SK-N-SH (cell line): ENCODE measurements at regions not wholly inside any gene's neighbourhood (a gene's known extent, or its start where the extent isn't known, plus 50 kb on each side); places are given as distances from the start of the nearest gene placed in this dataset.

Experiments
- CTCF ChIA-PET: fragments of 300-600, 350-600 bp; formaldehyde crosslinking; extraction: SDS; loops from one replicate; lab custom pipeline; 2021; lab: Yijun Ruan, JAX
- POLR2A ChIA-PET: fragments of 350-600 bp; sonication (Branson Sonifier 250); formaldehyde crosslinking; extraction: SDS; loops from one replicate; lab custom pipeline; 2020; ENCODE audit warnings: antibody characterized with exemption, inconsistent platforms; lab: Yijun Ruan, JAX
- DNase-seq: peaks from one replicate; pipeline ENCODE4 v3.0.0; 2012
- H2AFZ ChIP-seq: fragments of 200-600 bp; sonication (generic); 2 replicates; pipeline ENCODE4 v1.8.1; 2016; ENCODE audit warnings: antibody characterized with exemption, mild to moderate bottlenecking, low read depth
- H3F3A ChIP-seq: fragments of 200-600 bp; sonication (generic); replicated peaks from 2 replicates; pipeline ENCODE3; 2016; ENCODE audit warnings: antibody characterized with exemption, mild to moderate bottlenecking; ENCODE audit not compliant: insufficient read depth
- H3K27ac ChIP-seq, 2 experiments: fragments of 200-500 bp in 1 of 2; fragments of 200-600 bp in 1 of 2; sonication (Bioruptor generic) in 1 of 2; sonication (generic), shearing (Covaris generic) in 1 of 2; 2 replicates each; pipeline versions ENCODE4 v1.5.1 to v1.6.1; 2014 to 2016; ENCODE audit warnings: low read depth in 2 of 2, inconsistent platforms in 1 of 2, low read length in 1 of 2, mild to moderate bottlenecking in 1 of 2, mixed read lengths in 1 of 2
- H3K27me3 ChIP-seq: fragments of 200-600 bp; sonication (generic), shearing (Covaris generic); 2 replicates; pipeline ENCODE4 v1.6.1; 2016; ENCODE audit warnings: mixed run types; ENCODE audit not compliant: insufficient read depth
- H3K36me3 ChIP-seq, 2 experiments: fragments of 200-500 bp in 1 of 2; fragments of 200-600 bp in 1 of 2; sonication (Bioruptor generic) in 1 of 2; sonication (generic) in 1 of 2; replicated peaks in 1 of 2; 2 replicates each; pipeline versions ENCODE3 to v1.5.1; 2014 to 2016; ENCODE audit warnings: low read length in 1 of 2, mild to moderate bottlenecking in 1 of 2; ENCODE audit not compliant: insufficient read depth in 2 of 2, control insufficient read depth in 1 of 2
- H3K4me1 ChIP-seq, 2 experiments: fragments of 200-500 bp in 1 of 2; fragments of 200-600 bp in 1 of 2; sonication (Bioruptor generic) in 1 of 2; sonication (generic), shearing (Covaris generic) in 1 of 2; 2 replicates each; pipeline versions ENCODE4 v1.5.1 to v1.6.1; 2014 to 2016; ENCODE audit warnings: low read depth in 1 of 2, low read length in 1 of 2, mixed run types in 1 of 2; ENCODE audit not compliant: insufficient read depth in 2 of 2, control insufficient read depth in 1 of 2
- H3K4me2 ChIP-seq: fragments of 200-600 bp; sonication (generic), shearing (Covaris generic); 2 replicates; pipeline ENCODE4 v1.6.1; 2017; ENCODE audit warnings: mixed run types
- H3K4me3 ChIP-seq, 2 experiments: fragments of 200-500 bp in 1 of 2; fragments of 200-600 bp in 1 of 2; sonication (Bioruptor generic) in 1 of 2; sonication (generic), shearing (Covaris generic) in 1 of 2; 2 replicates each; pipeline versions ENCODE4 v1.5.1 to v1.8.1; 2014 to 2016; ENCODE audit warnings: low read depth in 2 of 2, inconsistent platforms in 1 of 2, low read length in 1 of 2, mild to moderate bottlenecking in 1 of 2, mixed read lengths in 1 of 2, moderate library complexity in 1 of 2
- H3K79me2 ChIP-seq: fragments of 200-600 bp; sonication (generic); 2 replicates; pipeline ENCODE4 v1.8.1; 2017; ENCODE audit warnings: mild to moderate bottlenecking; ENCODE audit not compliant: insufficient read depth
- H3K9ac ChIP-seq: fragments of 200-600 bp; sonication (generic); 2 replicates; pipeline ENCODE4 v1.6.1; 2017; ENCODE audit warnings: mixed run types
- H3K9me2 ChIP-seq: fragments of 200-600 bp; sonication (generic); 2 replicates; pipeline ENCODE4 v1.6.1; 2017; ENCODE audit warnings: mixed run types
- H3K9me3 ChIP-seq: fragments of 200-600 bp; sonication (generic); 2 replicates; pipeline ENCODE4 v1.6.1; 2017; ENCODE audit warnings: mixed run types, mild to moderate bottlenecking, moderate library complexity
- H4K20me1 ChIP-seq: fragments of 200-600 bp; sonication (generic); 2 replicates; pipeline ENCODE4 v1.6.1; 2017; ENCODE audit warnings: mild to moderate bottlenecking, mixed run types; ENCODE audit not compliant: insufficient read depth
- CHD2 ChIP-seq: fragments of 150-350 bp; IDR thresholded peaks from 2 replicates; pipeline ENCODE4 v1.6.1; 2018; ENCODE audit warnings: low read length; ENCODE audit not compliant: partially characterized antibody
- EP300 ChIP-seq, 2 experiments: IDR thresholded peaks; 2 replicates each; pipeline versions ENCODE4 v1.4.0 to v1.6.1; 2012; ENCODE audit warnings: borderline replicate concordance in 1 of 2, low read depth in 1 of 2, low read length in 1 of 2
- EZH2phosphoT487 ChIP-seq: fragments of 200-600 bp; sonication (generic); IDR thresholded peaks from 2 replicates; pipeline ENCODE4 v1.6.1; 2017; ENCODE audit warnings: low read depth, mixed run types, mild to moderate bottlenecking, antibody characterized with exemption, moderate library complexity, borderline replicate concordance
- FOXM1 ChIP-seq: IDR thresholded peaks from 2 replicates; pipeline ENCODE4 v1.4.0; 2012; ENCODE audit warnings: low read depth, mild to moderate bottlenecking
- GABPA ChIP-seq: IDR thresholded peaks from 2 replicates; pipeline ENCODE4 v1.4.0; 2012; ENCODE audit warnings: low read depth, mild to moderate bottlenecking
- MXI1 ChIP-seq: IDR thresholded peaks from 2 replicates; pipeline ENCODE4 v1.6.1; 2012; ENCODE audit warnings: mild to moderate bottlenecking, low read depth, low read length, improper control_type of control experiment
- RAD21 ChIP-seq: IDR thresholded peaks from 2 replicates; pipeline ENCODE4 v1.6.1; 2012; ENCODE audit warnings: mild to moderate bottlenecking, low read length
- RXRA ChIP-seq: IDR thresholded peaks from 2 replicates; pipeline ENCODE4 v1.4.0; 2012; ENCODE audit warnings: low read depth, mild to moderate bottlenecking, borderline replicate concordance
- SMC3 ChIP-seq: IDR thresholded peaks from 2 replicates; pipeline ENCODE4 v1.6.1; 2012; ENCODE audit warnings: low read depth, low read length, improper control_type of control experiment
- TAF1 ChIP-seq: IDR thresholded peaks from 2 replicates; pipeline ENCODE4 v1.6.1; 2012; ENCODE audit warnings: low read depth, mild to moderate bottlenecking, low read length, moderate library complexity, borderline replicate concordance
- TCF12 ChIP-seq: IDR thresholded peaks from 2 replicates; pipeline ENCODE4 v1.4.0; 2012
- TEAD4 ChIP-seq: IDR thresholded peaks from 2 replicates; pipeline ENCODE4 v1.4.0; 2012; ENCODE audit warnings: mild to moderate bottlenecking, borderline replicate concordance; ENCODE audit not compliant: insufficient read depth
- YY1 ChIP-seq: IDR thresholded peaks from 2 replicates; pipeline ENCODE4 v1.4.0; 2012; ENCODE audit warnings: low read depth, mild to moderate bottlenecking
- WGBS: methylation state at CpG from one replicate; pipeline ENCODE4 v1.1.6; 2017; ENCODE audit warnings: low lambda C conversion rate; 5-methylcytosine and 5-hydroxymethylcytosine counted together
- TF ChIP-seq, protein P1 (sequence below): IDR thresholded peaks from 2 replicates; pipeline ENCODE4 v1.4.0; 2012; ENCODE audit warnings: low read depth
- TF ChIP-seq, protein P2 (sequence below): IDR thresholded peaks from 2 replicates; pipeline ENCODE4 v1.4.0; 2012; ENCODE audit warnings: low read depth, borderline replicate concordance
- TF ChIP-seq, protein P3 (sequence below): fragments of 200-600 bp; sonication (generic); IDR thresholded peaks from 2 replicates; pipeline ENCODE4 v1.6.1; 2017; ENCODE audit warnings: antibody characterized with exemption, mild to moderate bottlenecking, moderate library complexity
- TF ChIP-seq, protein P4 (sequence below): IDR thresholded peaks from 2 replicates; pipeline ENCODE4; 2012

DNA sequence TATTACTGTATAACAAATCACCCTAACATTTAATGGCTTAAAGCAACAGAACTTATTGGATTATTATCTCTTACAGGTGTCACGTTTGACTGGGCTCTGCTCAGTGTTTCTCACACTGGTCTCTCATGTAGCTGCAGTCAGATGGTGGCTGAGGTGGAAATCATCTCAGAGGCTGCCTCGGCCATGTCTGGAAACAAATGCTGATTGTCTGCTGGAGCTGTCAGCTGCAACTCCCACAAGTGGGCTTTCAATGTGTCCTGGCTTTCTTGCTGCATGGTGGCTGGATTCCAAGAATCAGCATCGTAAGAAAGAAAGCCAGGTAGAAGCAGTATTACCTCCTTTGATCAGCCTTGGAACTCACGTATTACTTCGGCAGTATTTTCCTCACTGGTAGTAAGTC is 277.6 kb downstream of the SPANXN1 start:
- no peaks in the 10 kb centered on the region for H3K36me3 ChIP-seq
- POLR2A ChIA-PET, result no interaction called here

DNA sequence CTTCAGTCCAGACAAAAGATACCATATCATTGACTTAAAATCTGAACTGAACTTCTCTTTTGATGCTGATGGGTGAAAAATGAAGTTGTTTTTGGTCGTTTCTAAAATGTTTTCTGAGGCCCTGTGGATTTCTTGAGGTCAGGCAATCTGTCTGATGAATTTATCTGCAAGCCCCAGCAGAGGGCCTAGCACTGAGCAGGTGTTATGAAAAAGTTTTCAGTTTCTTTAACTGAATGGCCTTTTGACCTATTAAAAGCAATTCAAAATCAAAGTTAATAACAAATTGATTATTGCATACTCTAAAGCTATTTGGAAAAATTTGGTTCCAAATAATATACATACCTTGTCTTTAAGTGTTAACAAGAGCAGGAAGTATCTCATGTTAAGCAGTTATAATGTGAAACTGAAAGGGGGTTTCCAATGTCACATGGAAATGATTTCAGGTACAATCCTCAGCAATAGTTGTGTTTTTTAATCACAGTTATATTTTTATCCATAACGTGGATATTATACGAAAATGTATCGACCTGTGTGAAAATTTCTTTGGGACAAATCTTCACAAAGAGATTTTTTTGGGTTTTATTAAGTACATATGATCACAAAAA is 285.0 kb downstream of the SPANXN1 start:
- no peak overlapping the region for H3K27ac ChIP-seq
- ChIA-PET CTCF (interaction anchor here (1.2 kb wide), 1 partner anchor 22 kb away, joined by 3 read pairs; no protein-coding TSS in a partner anchor), POLR2A (no interaction called here)
- H3K9me3 ChIP-seq, result no peaks in the 10 kb centered on the region
- H3K79me2 ChIP-seq, result no peaks in the 10 kb centered on the region
- no peaks in the 10 kb centered on the region for H4K20me1 ChIP-seq
- H3K27me3 ChIP-seq, result no peaks in the 10 kb centered on the region
- DNase-seq, result no peak
- no peak overlapping the region for H3K4me3 ChIP-seq
- H2AFZ ChIP-seq, result no peak overlapping the region
- H3K9ac ChIP-seq, result no peak overlapping the region
- no peak for TF ChIP-seq TEAD4
- TF ChIP-seq, all 33 proteins: peak for 0
- Histone ChIP-seq H3K9me2 (peaks cover 5% of the 10 kb centered on the region), H3K36me3 (no peaks in the 10 kb centered on the region), H3F3A (no peaks in the 10 kb centered on the region), H3K4me1 (no peaks in the 10 kb centered on the region), H3K4me2 (no peak overlapping the region)
- WGBS, result 1% methylated on average over 4 of the region's 4 CpGs

More for the DNA sequence above, 277.6 kb downstream of the SPANXN1 start:
- H2AFZ ChIP-seq, result no peak overlapping the region
- H3K27ac ChIP-seq, result no peak overlapping the region
- H3K4me1 ChIP-seq, result no peaks in the 10 kb centered on the region
- DNase-seq, result no peak
- H3K9me3 ChIP-seq, result no peaks in the 10 kb centered on the region
- no peaks in the 10 kb centered on the region for H3K79me2 ChIP-seq
- TF ChIP-seq RAD21 (no peak), SMC3 (no peak), RXRA (no peak)
- TF ChIP-seq, protein P1, sequence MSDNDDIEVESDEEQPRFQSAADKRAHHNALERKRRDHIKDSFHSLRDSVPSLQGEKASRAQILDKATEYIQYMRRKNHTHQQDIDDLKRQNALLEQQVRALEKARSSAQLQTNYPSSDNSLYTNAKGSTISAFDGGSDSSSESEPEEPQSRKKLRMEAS, result no peak
- TF ChIP-seq, protein P2, sequence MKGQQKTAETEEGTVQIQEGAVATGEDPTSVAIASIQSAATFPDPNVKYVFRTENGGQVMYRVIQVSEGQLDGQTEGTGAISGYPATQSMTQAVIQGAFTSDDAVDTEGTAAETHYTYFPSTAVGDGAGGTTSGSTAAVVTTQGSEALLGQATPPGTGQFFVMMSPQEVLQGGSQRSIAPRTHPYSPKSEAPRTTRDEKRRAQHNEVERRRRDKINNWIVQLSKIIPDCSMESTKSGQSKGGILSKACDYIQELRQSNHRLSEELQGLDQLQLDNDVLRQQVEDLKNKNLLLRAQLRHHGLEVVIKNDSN, result no peak
- CTCF ChIA-PET, result no interaction called here
- H3K9me2 ChIP-seq, result no peaks in the 10 kb centered on the region
- no peaks in the 10 kb centered on the region for H3K27me3 ChIP-seq
- no peak overlapping the region for H3K4me2 ChIP-seq
- H4K20me1 ChIP-seq, result no peaks in the 10 kb centered on the region
- no peak overlapping the region for H3K9ac ChIP-seq
- 27% methylated on average over 5 of the region's 5 CpGs for WGBS
- no peaks in the 10 kb centered on the region for H3F3A ChIP-seq
- H3K4me3 ChIP-seq, result no peak overlapping the region

DNA sequence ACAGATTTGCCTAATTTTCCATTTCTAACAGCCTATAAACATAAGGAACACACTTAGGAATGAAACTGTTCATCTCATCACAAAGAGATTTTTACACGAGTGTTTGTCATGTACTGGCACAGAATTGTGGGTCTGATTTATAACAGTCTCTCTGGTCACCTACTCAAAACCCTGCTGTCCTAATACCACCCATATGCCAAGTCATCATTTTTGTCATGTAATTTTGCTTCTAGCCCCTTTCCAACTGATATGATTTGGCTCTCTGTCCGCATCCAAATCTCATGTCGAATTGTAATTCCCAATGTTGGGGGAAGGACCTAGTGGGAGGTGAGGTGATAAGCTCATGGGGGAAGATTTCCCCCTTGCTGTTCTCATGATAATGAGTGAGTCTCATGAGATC is 284.1 kb upstream of the SLITRK2 start:
- Histone ChIP-seq H3K4me1 (no peaks in the 10 kb centered on the region), H3K27ac (no peak overlapping the region), H3K36me3 (no peaks in the 10 kb centered on the region), H3K9ac (no peak overlapping the region), H3K9me3 (no peaks in the 10 kb centered on the region), H3K4me3 (no peak overlapping the region), H2AFZ (no peak overlapping the region), H3F3A (no peaks in the 10 kb centered on the region), H3K4me2 (no peak overlapping the region), H3K79me2 (no peaks in the 10 kb centered on the region), H3K9me2 (peaks cover 5% of the 10 kb centered on the region), H3K27me3 (no peaks in the 10 kb centered on the region), H4K20me1 (no peaks in the 10 kb centered on the region)
- ChIA-PET CTCF (no interaction called here), POLR2A (no interaction called here)
- WGBS, result 0% methylated on average over 3 of the region's 3 CpGs
- DNase-seq, result no peak
- TF ChIP-seq CHD2 (no peak), RAD21 (no peak), TCF12 (no peak), EP300 (IDR thresholded peaks at IDR 0.05; ENCODE audit: borderline replicate concordance in 1 of 2, low read depth in 1 of 2, low read length in 1 of 2) (no peak), EZH2phosphoT487 (no peak), SMC3 (no peak), MXI1 (no peak), GABPA (no peak), FOXM1 (no peak), YY1 (no peak), TAF1 (no peak)
- TF ChIP-seq, protein P3, sequence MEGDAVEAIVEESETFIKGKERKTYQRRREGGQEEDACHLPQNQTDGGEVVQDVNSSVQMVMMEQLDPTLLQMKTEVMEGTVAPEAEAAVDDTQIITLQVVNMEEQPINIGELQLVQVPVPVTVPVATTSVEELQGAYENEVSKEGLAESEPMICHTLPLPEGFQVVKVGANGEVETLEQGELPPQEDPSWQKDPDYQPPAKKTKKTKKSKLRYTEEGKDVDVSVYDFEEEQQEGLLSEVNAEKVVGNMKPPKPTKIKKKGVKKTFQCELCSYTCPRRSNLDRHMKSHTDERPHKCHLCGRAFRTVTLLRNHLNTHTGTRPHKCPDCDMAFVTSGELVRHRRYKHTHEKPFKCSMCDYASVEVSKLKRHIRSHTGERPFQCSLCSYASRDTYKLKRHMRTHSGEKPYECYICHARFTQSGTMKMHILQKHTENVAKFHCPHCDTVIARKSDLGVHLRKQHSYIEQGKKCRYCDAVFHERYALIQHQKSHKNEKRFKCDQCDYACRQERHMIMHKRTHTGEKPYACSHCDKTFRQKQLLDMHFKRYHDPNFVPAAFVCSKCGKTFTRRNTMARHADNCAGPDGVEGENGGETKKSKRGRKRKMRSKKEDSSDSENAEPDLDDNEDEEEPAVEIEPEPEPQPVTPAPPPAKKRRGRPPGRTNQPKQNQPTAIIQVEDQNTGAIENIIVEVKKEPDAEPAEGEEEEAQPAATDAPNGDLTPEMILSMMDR, result no peak
- TF ChIP-seq, protein P4, sequence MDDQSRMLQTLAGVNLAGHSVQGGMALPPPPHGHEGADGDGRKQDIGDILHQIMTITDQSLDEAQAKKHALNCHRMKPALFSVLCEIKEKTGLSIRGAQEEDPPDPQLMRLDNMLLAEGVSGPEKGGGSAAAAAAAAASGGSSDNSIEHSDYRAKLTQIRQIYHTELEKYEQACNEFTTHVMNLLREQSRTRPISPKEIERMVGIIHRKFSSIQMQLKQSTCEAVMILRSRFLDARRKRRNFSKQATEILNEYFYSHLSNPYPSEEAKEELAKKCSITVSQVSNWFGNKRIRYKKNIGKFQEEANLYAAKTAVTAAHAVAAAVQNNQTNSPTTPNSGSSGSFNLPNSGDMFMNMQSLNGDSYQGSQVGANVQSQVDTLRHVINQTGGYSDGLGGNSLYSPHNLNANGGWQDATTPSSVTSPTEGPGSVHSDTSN, result no peak
- TF ChIP-seq, protein P1, result no peak
